SHP77 treated with DMSO at 0.1 percent for 48 hours (cell line): ENCODE measurements at regions not wholly inside any gene's neighbourhood (a gene's known extent, or its start where the extent isn't known, plus 50 kb on each side); places are given as distances from the start of the nearest gene placed in this dataset.
A peak's percentile ranks its signal among the peaks of the same experiment; 100 is the strongest.
"Not testable (repeated sequence)": the region's sequence is repeated elsewhere in the genome, so short reads cannot be mapped to it uniquely, and the experiment has no call there.

ENCODE experiments used
- DNase-seq: peaks from one replicate; lab custom pipeline; 2025; lab: John Stamatoyannopoulos, UW

DNA sequence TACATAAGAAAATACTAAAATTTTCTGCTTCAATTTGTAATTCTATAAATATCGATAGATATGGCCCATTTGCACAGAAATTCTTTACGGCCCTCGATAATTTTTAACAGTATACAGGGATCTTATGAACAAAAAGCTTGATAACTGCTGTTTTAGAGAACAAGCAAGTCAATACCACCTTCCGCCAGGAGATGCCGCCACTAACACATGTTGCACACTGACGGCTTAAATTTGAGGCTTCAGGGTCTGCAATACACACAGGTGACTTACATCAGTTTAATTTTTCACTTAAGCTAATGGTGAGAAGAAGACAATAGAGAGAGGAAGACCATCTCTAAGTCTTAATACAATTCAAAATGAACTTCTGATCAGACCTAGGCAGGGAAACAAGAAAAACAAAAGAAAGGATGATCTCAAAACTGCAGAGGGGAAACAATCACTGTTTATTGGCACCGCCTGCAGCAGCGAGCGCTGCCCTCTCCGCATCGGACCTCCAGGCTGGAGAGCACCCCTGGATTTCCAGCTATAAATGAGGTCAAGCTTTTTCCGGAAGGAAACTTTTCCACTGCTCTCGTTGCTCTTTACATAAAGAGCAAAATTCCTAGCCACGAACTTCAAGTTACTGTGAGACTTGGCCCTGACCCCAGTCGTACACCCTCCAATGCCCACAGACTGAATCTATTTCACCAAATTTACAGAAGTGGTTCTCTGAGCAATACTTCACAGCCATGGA, 53.9 kb downstream of the OTOR start:
- peak; percentile 78 for DNase-seq

DNA sequence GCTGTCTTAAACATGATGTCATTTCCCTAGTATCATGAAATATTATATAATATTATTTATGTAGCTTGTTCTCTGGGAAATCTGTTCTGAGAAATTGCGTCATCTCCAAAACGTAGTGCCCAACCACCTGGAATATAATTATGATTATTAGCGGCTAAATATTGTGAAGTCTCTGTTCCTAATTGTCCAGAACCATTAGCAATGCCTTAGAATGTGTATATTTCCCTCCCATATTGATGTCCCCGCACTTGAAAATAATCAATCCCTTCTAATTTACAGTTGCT, 54.4 kb downstream of the OTOR start:
- DNase-seq: no peak

DNA sequence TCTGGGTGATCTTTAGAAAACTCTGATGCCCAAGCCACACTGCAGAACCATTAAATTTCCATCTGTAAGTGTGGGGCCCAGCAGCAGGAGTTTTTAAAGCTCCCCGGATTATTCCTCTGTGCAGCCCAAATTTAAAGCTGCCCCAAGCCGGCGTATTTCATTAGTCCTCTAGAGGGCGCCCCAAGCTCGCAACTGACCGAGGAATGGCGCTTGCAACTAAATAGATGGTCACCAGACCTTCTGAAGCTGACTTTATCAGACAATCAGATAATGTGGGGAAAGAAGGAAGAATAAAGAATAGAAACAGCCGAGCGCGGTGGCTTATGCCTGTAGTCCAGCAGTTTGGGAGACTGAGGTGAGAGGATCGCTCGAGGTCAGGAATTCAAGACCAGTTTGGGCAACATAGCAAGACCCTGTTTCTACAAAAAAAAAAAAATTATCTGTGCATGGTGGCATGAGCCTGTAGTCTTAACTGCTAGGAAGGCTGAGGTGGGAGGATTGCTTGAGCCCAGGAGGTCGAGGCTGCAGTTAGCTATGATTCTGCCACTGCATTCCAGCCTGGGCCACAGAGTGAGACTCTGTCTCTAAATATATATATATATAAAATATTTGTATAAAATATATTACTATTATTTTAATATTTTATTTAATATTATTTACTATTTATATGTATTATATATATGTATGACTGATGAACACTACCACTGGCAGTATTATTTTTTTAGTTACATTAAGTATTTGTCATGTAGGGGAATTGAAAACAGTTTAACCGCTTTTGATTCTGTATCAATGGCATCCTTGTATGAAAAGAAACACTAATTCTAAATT, 56.0 kb downstream of the OTOR start:
- peak; percentile 78 for DNase-seq

DNA sequence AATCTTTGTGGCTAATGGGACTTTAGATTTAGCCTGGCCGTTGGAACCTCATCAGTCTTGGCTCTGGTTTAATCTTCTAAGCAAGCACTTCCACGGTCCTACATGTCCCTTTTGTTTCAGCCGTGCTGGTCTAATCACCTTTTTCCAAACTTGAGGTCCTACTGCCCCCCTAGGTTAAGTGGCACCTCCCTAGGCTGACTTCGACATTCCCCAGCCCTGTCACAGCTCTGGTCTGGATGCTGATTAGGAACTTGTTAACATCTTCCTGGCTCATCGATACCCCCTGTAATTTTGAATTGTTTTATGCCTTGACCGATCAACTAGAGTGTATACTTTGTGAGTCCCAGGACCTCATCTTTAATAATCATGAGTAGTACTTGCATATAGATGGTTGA, 56.6 kb downstream of the OTOR start:
- DNase-seq: no peak

DNA sequence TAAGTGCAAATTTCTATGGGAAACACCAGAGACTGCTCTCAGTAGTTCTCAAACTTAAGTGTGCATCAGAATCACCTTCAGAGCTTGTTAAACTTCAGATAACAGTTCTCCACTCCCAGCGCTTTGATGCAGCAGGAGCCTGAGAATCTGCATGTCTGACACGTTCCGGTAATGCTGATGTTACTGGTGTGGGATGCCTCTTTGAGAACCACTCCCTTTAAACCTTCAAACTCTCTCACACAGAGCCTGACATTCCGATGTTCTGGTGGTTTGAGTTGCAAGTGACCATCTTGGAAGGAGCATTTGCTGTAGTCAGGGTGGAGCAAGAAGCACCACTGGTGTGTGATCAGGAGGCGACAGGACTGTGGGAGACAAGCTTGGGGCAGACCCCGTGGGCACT, 57.9 kb downstream of the OTOR start:
- no peak for DNase-seq

DNA sequence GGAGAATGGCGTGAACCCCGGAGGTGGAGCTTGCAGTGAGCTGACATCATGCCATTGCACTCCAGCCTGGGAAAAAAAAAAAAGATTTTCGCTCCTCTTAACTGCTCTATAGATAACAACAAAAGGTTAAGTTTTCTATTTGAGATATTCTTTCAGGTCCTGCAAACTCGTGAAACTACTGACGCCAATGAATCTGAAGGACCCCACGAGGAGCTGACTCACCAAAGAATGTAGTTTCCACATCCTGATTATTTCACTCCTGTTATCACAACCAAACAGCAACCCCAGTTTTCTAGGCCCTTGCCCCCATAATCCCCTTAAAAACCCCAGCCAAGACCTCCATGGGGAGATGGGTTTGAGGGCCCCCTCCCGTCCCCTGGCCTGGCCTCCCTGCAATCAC, 58.7 kb downstream of the OTOR start:
- no peak for DNase-seq

DNA sequence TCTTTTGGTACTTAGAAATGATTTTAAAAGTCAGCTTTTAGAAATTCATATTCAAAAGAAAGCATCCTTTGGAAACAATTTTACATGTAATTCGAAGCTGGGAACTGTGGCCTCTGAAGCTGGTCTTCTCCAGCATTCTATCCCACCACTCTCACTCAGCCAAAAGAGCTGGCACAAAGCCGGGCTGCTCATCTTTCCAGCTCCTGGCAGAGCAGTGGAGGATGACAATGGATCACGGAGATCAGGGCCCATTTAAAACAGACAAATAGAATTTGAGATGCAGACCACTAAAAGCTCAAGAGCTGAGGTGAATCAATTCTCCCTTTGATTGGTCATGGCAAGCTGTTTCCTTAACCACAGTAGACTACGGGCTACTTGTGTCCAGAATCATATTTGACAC, 60.6 kb downstream of the OTOR start:
- no peak for DNase-seq

DNA sequence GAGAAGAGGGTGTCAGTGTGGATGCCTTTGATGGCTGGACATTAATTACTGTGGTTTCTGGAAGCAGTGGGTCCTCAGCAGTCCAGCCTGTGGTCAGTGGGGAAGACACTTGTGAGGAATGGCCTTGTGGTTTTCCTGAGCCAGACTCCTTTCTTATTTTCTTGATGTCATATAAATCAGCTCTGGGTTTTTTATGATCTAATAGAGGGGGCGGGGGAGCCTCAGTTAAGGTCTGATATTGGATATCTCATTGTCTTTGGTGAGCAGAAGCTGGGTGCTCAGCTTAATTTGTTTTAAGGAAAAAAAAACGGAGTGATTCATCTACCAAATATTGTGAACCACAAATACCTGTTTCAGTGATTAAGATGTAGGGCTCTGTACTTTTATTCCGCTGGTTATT, 62.1 kb downstream of the OTOR start:
- DNase-seq: no peak

DNA sequence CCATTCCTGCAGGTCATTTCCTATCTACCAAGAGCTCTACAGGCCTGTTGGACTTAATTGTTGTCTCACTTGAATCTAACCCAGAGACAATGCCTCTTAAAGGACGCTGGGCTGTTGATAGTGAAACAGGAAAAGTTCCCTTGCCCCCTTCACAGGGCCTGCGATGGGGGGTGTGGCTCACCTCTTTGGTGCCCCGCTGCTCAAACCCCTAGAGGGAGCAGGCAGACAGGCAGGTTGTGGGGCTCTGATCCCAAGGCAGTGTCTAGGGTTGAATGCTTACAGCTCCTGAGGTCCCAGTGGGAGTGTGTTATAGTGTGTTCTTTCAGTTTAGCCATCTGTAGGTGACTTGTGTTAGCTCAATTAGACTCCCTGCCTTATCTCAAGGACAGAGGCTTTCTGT, 68.0 kb downstream of the OTOR start:
- no peak for DNase-seq

DNA sequence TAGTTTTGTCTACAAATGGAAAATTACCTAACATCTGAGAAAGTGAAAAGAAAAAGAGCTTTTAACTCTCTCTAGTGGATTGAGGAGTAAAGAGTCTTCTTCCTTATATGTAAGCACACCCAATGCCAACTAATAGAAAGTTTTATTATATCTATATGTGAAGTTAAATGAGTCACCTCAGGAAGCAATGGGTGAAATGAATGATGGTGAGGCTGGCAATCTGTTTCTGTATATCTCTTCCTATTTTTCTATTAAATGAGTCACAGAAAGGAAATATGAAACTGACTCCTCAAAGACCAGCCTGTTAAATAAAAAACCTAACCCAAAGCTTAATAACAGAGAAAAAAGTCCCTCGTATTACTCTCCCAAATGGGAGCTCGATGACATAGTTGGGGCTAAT, 71.3 kb downstream of the OTOR start:
- no peak for DNase-seq

DNA sequence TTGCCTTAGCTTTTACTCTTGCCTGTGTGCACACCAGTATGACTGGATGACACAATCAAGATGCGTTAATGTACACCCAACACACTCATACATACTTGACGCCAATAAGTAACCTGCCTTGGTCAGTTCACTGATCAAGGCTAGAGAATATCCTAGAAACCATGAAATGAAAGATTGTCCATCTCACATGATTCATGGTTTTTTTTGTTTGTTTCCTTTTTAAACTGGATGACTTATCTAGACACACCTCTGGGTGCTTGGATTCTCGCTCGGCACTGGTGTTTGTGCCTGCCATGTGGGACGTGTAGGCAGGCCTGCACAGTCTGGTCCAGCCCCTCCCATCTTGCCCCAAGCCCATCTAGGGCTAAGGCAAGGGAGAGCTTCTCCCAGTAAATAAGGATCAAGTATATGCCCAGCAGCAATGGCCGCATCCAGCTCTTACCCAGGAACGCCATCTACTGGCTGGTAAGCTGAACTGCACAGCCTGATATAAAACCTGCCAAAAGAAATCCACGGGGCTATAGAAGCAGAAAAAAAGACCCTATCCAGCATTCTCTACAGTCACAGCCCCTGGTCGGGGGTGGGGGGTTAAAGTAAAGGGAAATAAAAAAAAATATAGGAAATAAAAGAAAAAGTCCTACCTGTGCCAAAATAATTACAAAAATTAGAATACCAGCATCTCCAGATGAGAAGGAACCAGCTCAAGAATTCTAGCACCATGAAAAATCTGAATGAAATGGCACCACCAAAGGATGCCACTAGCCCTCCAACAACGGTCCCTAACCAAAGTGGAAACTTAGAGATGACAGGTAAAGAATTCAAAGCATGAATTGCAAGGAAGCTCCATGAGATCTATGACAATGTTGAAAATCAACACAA, 73.3 kb downstream of the OTOR start:
- DNase-seq: no peak

DNA sequence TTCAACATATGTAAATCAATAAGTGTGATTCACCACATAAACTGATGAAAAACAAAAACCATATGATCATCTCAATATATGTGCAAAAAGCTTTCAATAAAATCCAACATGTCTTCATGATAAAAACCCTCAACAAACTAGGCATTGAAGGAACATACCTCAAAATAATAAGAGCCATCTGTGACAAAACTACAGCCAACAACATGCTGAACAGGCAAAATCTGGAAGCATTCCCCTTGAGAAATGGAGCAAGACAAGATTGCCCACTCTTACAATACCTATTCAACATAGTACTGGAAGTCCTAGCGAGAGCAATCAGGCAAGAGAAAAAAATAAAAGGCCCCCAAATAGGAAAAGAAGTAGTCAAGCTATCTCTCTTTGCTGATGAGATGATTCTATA, 76.5 kb downstream of the OTOR start:
- DNase-seq: no peak

DNA sequence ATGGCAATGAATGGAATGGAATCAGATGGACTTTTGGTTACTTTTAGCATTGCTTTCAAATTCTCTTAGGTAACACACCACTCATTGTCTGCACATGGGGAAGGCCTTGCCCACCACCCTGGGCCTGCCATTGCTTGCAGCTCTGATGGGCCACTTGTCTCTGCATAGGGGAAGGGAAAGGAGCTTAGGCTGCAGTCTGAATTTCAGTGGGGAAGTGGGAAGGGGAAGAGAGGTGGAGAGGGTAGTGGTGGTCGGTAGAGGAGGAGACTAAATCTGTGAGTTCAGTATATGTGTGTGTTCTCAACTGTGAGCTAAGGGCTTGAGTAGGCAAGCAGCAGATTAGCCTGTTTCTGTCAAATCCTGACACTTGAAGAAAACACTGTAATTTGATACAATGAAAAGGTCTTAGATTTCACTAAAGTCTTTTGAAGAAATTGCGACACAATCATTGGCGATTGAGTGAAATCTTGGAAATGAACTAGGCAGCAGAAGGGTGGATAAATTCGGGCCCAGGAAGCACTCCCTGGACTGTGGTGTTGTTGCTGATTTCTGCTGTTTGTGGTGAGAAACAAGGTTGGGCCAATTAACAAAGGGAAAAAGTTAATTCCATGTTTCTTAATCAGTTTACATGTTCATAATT, 80.6 kb downstream of the OTOR start:
- DNase-seq: no peak

DNA sequence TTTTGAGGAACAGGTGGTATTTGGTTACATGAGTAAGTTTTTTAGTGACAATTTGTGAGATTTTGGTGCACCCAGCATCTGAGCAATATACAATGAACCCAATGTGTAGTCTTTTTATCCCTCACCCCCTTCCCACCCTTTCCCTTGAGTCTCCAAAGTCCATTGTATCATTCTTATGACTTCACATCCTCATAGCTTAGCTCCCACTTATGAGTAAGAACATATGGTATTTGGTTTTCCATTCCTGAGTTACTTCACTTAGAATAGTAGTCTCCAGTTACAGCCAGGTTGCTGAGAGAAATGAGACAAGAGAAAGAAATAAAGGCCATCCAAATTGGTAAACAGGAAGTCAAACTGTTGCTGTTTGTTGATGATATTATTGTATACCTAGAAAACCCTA, 87.5 kb downstream of the OTOR start:
- not testable (repeated sequence) for DNase-seq

DNA sequence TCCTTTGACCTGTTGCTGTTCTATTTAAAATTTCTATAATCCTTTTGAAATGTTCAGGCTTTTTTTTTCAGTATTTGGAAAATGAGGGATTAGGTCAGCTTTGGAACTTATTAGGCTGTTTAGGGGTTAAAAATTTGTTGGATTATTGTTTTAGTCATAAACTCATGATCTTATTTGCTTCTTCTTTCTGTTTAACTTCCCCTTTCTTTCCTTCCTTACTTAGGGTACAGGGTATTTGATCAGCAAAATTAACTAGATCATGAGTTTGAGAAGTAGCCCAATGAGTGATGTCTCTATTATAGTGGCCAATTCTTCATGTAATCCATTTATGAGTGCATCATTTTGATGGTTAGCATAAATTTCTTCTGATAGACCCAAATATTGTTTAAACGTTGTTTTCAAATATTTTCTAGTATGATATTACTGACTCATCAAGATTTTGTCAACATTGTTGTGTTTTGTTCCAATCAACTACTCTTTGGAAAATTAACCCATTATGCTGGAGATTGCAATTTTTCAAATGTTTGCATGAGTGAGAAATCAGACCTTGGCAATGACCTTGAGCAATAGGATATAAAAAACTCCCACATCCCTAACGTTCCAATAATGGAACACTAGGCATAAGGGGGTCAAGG, 94.4 kb downstream of the OTOR start:
- DNase-seq: no peak

DNA sequence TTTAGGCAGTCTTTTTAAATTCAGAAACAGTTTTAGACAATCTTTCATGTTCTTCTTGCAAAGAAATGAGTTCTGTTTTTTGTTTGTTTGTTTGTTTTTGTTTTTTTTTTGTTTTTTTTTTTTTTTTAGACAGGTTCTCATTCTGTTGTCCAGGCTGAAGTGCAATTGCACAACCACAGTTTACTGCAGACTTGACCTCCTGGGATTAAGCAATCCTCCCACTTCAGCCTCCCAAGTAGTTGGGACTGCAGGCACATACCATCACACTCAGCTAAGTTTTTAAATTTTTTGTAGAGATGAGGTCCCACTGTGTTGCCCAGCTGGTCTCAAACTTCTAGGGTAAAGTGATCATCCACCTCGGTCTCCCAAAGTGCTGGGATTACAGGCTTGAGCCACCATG, 96.2 kb downstream of the OTOR start:
- no peak for DNase-seq

DNA sequence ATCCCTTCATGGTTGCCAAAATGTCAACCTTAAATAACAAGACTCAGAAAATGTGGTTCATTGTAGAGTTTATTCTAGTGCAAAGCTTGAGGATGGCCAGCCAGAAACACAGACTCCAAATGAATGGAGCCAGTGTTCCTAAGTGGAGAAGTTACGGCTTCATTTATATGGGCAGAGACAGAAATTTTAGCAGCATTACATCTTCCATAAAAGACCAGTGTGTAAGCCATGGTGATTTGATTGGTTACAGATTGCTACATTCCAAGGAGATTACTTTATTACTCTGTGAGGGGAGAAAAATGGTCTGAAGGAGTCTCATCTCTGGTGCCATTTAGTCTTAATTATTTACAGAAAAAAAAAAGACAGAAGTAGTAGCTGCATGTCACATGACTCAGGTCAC, 97.8 kb downstream of the OTOR start:
- no peak for DNase-seq

DNA sequence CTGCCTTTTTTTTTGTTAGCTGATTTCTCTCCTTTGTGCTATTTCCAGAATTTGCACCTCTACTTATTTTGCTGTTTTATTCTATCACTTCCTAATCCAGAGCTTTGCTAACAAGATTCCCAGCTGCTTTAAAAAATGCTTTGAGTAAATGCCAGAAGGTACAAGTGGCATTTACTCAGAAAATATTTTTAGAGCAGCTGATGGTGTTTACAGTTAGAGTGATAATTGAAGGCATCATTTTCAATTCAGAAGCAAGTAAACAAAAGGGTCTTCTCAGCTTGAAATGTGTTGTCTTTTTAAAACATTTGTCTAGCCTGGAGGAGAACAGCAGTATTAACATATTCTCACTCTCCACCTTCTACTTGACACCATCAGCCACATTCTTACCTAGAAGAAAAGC, 99.9 kb downstream of the OTOR start:
- DNase-seq: no peak

DNA sequence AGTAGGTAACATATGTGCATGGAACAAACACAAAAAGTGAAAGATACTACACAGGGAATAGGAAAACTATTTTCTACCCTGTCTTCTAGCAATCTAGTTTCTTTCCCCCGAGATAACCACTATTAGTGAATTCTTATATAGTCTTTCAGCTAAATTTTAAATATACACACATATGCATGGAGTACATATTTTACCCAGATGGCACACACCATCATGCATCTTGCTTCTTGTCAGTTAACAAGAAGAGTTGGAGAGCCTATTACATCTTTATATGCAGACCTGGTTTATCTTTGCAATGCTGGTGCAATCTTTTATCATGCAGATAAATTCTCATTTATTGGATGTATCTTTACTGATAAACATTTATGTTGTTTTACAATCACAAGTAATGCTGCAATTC, 100.4 kb downstream of the OTOR start:
- DNase-seq: no peak

DNA sequence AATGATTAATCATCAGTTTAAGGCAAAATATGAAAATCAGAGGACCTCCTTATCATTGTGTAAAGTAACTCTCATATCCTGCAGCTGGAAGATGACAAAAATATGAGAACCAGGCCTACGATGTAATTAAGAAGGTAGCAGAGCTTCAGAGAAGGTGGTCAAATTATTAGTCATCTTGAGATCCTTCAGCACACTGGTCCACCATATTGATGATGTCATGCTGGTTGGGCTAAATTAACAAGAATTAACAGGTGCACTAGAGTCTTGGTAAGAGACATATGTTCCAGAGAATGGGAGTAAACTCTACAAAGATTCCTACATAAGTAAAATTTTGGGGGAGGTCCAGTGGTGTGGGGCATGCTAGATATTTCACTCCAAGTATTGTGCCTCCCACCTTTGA, 112.8 kb downstream of the OTOR start:
- DNase-seq: no peak

DNA sequence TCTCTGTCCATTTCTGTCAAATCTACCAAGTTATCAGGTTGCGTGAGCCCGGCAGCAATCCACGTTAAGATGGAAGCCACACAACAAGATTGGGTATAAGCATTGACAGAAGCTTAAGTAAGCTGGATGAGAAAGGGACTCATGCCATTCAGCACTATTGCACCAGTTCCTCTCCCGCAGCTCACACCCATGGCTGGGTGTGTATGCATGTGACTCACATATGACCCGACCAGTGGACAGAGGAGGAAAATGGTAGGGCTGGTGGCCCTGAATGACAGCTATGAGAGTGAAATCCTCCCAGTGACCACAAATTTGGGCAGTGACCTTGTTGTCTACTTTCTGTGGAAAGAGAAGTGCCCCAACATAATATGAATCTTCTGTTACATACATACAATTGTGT, 113.5 kb downstream of the OTOR start:
- DNase-seq: no peak

DNA sequence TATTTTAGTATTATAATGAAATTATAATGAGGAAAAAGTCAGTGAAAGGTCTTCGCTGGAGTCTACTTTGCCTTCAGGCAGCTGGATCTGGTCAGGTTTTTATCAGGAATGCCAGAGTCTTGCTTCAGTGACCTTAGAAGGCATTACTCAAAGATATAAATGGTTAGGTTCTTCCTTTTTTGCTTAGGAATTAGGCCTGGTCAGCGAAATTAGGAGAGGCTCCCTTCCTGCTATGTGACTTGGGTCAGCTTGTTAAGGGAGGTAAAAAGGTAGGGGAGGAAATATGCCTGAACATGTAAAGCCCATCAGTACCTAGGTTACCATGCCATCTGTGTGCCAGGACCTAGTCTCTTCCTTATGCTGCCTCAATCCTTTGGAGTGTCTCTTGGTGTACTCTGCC, 115.1 kb downstream of the OTOR start:
- DNase-seq: no peak
